HepG2 (cell line): ENCODE measurements at regions not wholly inside any gene's neighbourhood (a gene's known extent, or its start where the extent isn't known, plus 50 kb on each side); places are given as distances from the start of the nearest gene placed in this dataset.

Source experiments
- FIP1L1 ChIP-seq: fragments of 200-400 bp; formaldehyde crosslinking; IDR thresholded peaks from 2 replicates; pipeline ENCODE4 v1.6.1; 2018; ENCODE audit warnings: low read depth, mild to moderate bottlenecking, low read length, moderate library complexity, borderline replicate concordance; ENCODE audit not compliant: insufficient read depth
- FOSL1 ChIP-seq: sonication (generic); formaldehyde crosslinking; IDR thresholded peaks from 2 replicates; pipeline ENCODE4 v1.9.0; 2021; ENCODE audit warnings: missing genetic modification reagents, borderline replicate concordance
- JUN ChIP-seq: sonication (generic); formaldehyde crosslinking; IDR thresholded peaks from 2 replicates; pipeline ENCODE4 v1.4.0; 2020; ENCODE audit warnings: mild to moderate bottlenecking, missing genetic modification reagents
- MAFK ChIP-seq, 2 experiments: IDR thresholded peaks in 1 of 2; conservative IDR thresholded peaks in 1 of 2; 2 replicates each; pipeline ENCODE4 v1.6.1; 2011; ENCODE audit warnings: improper control_type of control experiment in 2 of 2, low read length in 2 of 2
- MEIS2 ChIP-seq: sonication (generic); formaldehyde crosslinking; IDR thresholded peaks from 2 replicates; pipeline ENCODE4 v1.9.0; 2021; ENCODE audit warnings: mild to moderate bottlenecking, missing genetic modification reagents
- POLR2A ChIP-seq, 2 experiments: IDR thresholded peaks; 2 replicates each; pipeline ENCODE4 v1.6.1; 2011; ENCODE audit warnings: low read depth in 2 of 2, low read length in 2 of 2, mild to moderate bottlenecking in 1 of 2, moderate library complexity in 1 of 2; ENCODE audit not compliant: insufficient read depth in 1 of 2
- RXRA ChIP-seq: sonication (generic); formaldehyde crosslinking; IDR thresholded peaks from 2 replicates; pipeline ENCODE4 v1.5.1; 2020; ENCODE audit warnings: missing genetic modification reagents
- SETDB1 ChIP-seq: sonication (generic); formaldehyde crosslinking; IDR thresholded peaks from 2 replicates; pipeline ENCODE4 v1.5.1; 2020; ENCODE audit warnings: missing genetic modification reagents, mild to moderate bottlenecking, borderline replicate concordance
- SRSF1 ChIP-seq: fragments of 200-400 bp; formaldehyde crosslinking; optimal IDR thresholded peaks from 2 replicates; pipeline ENCODE3; 2017; ENCODE audit warnings: mild to moderate bottlenecking, low read depth, low read length, moderate library complexity
- TAF15 ChIP-seq: fragments of 200-400 bp; formaldehyde crosslinking; IDR thresholded peaks from one replicate; pipeline ENCODE4 v1.6.1; 2018; ENCODE audit warnings: mild to moderate bottlenecking, low read depth, low read length; ENCODE audit not compliant: poor library complexity, severe bottlenecking
- TBX2 ChIP-seq: sonication (generic); formaldehyde crosslinking; IDR thresholded peaks from 2 replicates; pipeline ENCODE4 v1.5.0; 2020; ENCODE audit warnings: missing genetic modification reagents, mild to moderate bottlenecking, borderline replicate concordance
- TBX3 ChIP-seq: fragments of 450-650 bp; IDR thresholded peaks from 2 replicates; pipeline ENCODE4 v1.6.1; 2017; ENCODE audit warnings: antibody characterized with exemption, mild to moderate bottlenecking, inconsistent platforms, borderline replicate concordance
- ZBTB7B ChIP-seq: sonication (generic); formaldehyde crosslinking; IDR thresholded peaks from 2 replicates; pipeline ENCODE4 v1.4.0; 2020; ENCODE audit warnings: missing genetic modification reagents
- ZFX ChIP-seq: sonication (generic); formaldehyde crosslinking; IDR thresholded peaks from 2 replicates; pipeline ENCODE4 v1.4.0; 2020; ENCODE audit warnings: mild to moderate bottlenecking, low read depth, missing genetic modification reagents, moderate library complexity
- ZNF17 ChIP-seq: sonication (generic); formaldehyde crosslinking; IDR thresholded peaks from 2 replicates; pipeline ENCODE4 v1.5.0; 2020; ENCODE audit warnings: mild to moderate bottlenecking, missing genetic modification reagents
- ZNF225 ChIP-seq: sonication (generic); formaldehyde crosslinking; IDR thresholded peaks from 2 replicates; pipeline ENCODE4 v1.4.0; 2020; ENCODE audit warnings: mild to moderate bottlenecking, missing genetic modification reagents
- ZNF383 ChIP-seq: sonication (generic); formaldehyde crosslinking; IDR thresholded peaks from 2 replicates; pipeline ENCODE4 v1.4.0; 2020; ENCODE audit warnings: missing genetic modification reagents, mild to moderate bottlenecking, borderline replicate concordance
- ZNF451 ChIP-seq: sonication (generic); formaldehyde crosslinking; IDR thresholded peaks from 2 replicates; pipeline ENCODE4 v1.5.0; 2020; ENCODE audit warnings: mild to moderate bottlenecking, missing genetic modification reagents
- ZNF460 ChIP-seq: sonication (generic); formaldehyde crosslinking; IDR thresholded peaks from 2 replicates; pipeline ENCODE4 v1.5.1; 2020; ENCODE audit warnings: missing genetic modification reagents, mild to moderate bottlenecking, borderline replicate concordance
- ZNF577 ChIP-seq: sonication (generic); formaldehyde crosslinking; IDR thresholded peaks from 2 replicates; pipeline ENCODE4 v1.4.0; 2020; ENCODE audit warnings: mild to moderate bottlenecking, low read depth, missing genetic modification reagents, borderline replicate concordance
- ZNF619 ChIP-seq: sonication (generic); formaldehyde crosslinking; IDR thresholded peaks from 2 replicates; pipeline ENCODE4 v1.4.0; 2020; ENCODE audit warnings: mild to moderate bottlenecking, missing genetic modification reagents
- ZNF629 ChIP-seq: sonication (generic); formaldehyde crosslinking; conservative IDR thresholded peaks from 2 replicates; pipeline ENCODE4 v1.5.0; 2020; ENCODE audit warnings: missing genetic modification reagents
- TF ChIP-seq, protein P1 (sequence below): sonication (generic); formaldehyde crosslinking; IDR thresholded peaks from 2 replicates; pipeline ENCODE4 v1.5.1; 2020; ENCODE audit warnings: missing genetic modification reagents, mild to moderate bottlenecking, borderline replicate concordance
- TF ChIP-seq, protein P2 (sequence below): sonication (generic); formaldehyde crosslinking; conservative IDR thresholded peaks from 2 replicates; pipeline ENCODE4 v1.8.0; 2022; ENCODE audit warnings: low read depth, missing genetic modification reagents
- TF ChIP-seq, protein P3 (sequence below): sonication (generic); formaldehyde crosslinking; IDR thresholded peaks from 2 replicates; pipeline ENCODE4; 2020; ENCODE audit warnings: missing genetic modification reagents, mild to moderate bottlenecking, borderline replicate concordance

DNA sequence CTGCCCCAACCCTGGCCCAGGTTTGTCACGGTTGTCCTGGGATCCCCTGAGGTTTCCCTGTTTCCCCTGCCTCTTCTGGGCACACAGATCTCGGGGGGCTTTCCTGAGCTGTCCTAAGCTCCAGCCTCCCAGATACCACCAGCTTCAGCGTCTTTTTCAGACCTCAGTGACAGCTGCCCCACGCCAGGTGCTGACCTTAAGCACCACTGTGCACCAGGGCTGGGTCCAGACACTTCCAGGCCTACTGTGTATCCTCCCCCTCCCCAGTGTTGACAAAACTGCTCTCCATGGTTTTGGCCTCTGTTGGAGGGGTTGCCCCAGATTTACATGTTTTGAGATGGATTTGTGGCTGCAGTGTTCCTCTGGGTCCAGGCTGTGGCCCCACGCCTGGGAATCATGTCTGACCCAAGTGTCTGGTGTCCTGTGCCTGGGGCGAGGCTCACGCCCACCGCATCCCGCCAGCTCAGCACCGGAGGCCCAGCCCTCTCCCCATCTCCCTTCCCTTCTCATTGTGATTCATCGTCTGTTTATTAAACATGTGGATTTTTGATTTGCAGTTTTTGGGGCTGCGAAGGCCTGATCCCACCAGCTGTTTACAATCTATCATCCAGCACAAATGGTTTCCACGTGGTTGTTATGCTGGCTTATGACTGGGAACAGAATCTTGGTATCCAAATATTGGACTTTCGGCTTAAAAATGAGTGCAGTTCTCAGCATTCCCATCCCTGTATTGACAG is 82.1 kb downstream of the METRNL start (continued):
- TF ChIP-seq, protein P1, sequence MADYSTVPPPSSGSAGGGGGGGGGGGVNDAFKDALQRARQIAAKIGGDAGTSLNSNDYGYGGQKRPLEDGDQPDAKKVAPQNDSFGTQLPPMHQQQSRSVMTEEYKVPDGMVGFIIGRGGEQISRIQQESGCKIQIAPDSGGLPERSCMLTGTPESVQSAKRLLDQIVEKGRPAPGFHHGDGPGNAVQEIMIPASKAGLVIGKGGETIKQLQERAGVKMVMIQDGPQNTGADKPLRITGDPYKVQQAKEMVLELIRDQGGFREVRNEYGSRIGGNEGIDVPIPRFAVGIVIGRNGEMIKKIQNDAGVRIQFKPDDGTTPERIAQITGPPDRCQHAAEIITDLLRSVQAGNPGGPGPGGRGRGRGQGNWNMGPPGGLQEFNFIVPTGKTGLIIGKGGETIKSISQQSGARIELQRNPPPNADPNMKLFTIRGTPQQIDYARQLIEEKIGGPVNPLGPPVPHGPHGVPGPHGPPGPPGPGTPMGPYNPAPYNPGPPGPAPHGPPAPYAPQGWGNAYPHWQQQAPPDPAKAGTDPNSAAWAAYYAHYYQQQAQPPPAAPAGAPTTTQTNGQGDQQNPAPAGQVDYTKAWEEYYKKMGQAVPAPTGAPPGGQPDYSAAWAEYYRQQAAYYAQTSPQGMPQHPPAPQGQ (CRISPR knock-in tag): no peak
- TF ChIP-seq SRSF1 (no peak), TBX2 (CRISPR knock-in tag) (0 out of 2 replicates have a peak, but pooled peaks have one; percentile 58), MAFK (conservative IDR thresholded peaks at IDR 0.05 in 1 of 2, IDR thresholded peaks at IDR 0.05 in 1 of 2; ENCODE audit: low read length in 2 of 2) (no peak), FOSL1 (CRISPR knock-in tag) (no peak), JUN (no peak), ZNF460 (CRISPR knock-in tag) (no peak), ZFX (CRISPR knock-in tag) (0 out of 2 replicates have a peak, but pooled peaks have one; percentile 10), ZNF619 (CRISPR knock-in tag) (no peak), SETDB1 (CRISPR knock-in tag) (no peak), RXRA (no peak), FIP1L1 (no peak), ZNF225 (CRISPR knock-in tag) (no peak; the same call in 1 of the 2 replicates), ZNF577 (CRISPR knock-in tag) (no peak), ZNF451 (no peak), TBX3 (peak; percentile 47; the same call in 1 of the 2 replicates), ZNF383 (no peak), ZBTB7B (no peak), ZNF629 (no peak), MEIS2 (no peak), ZNF17 (CRISPR knock-in tag) (no peak), POLR2A (IDR thresholded peaks at IDR 0.05; ENCODE audit: insufficient read depth in 1 of 2, low read depth in 2 of 2, low read length in 2 of 2) (no peak), TAF15 (no peak)
- TF ChIP-seq, protein P2, sequence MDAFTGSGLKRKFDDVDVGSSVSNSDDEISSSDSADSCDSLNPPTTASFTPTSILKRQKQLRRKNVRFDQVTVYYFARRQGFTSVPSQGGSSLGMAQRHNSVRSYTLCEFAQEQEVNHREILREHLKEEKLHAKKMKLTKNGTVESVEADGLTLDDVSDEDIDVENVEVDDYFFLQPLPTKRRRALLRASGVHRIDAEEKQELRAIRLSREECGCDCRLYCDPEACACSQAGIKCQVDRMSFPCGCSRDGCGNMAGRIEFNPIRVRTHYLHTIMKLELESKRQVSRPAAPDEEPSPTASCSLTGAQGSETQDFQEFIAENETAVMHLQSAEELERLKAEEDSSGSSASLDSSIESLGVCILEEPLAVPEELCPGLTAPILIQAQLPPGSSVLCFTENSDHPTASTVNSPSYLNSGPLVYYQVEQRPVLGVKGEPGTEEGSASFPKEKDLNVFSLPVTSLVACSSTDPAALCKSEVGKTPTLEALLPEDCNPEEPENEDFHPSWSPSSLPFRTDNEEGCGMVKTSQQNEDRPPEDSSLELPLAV (CRISPR knock-in tag): no peak
- TF ChIP-seq, protein P3, sequence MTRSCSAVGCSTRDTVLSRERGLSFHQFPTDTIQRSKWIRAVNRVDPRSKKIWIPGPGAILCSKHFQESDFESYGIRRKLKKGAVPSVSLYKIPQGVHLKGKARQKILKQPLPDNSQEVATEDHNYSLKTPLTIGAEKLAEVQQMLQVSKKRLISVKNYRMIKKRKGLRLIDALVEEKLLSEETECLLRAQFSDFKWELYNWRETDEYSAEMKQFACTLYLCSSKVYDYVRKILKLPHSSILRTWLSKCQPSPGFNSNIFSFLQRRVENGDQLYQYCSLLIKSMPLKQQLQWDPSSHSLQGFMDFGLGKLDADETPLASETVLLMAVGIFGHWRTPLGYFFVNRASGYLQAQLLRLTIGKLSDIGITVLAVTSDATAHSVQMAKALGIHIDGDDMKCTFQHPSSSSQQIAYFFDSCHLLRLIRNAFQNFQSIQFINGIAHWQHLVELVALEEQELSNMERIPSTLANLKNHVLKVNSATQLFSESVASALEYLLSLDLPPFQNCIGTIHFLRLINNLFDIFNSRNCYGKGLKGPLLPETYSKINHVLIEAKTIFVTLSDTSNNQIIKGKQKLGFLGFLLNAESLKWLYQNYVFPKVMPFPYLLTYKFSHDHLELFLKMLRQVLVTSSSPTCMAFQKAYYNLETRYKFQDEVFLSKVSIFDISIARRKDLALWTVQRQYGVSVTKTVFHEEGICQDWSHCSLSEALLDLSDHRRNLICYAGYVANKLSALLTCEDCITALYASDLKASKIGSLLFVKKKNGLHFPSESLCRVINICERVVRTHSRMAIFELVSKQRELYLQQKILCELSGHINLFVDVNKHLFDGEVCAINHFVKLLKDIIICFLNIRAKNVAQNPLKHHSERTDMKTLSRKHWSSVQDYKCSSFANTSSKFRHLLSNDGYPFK (CRISPR knock-in tag): no peak
